ENCODE measurements at regions not wholly inside any gene's neighbourhood (a gene's known extent, or its start where the extent isn't known, plus 50 kb on each side); places are given as distances from the start of the nearest gene placed in this dataset.

DNA sequence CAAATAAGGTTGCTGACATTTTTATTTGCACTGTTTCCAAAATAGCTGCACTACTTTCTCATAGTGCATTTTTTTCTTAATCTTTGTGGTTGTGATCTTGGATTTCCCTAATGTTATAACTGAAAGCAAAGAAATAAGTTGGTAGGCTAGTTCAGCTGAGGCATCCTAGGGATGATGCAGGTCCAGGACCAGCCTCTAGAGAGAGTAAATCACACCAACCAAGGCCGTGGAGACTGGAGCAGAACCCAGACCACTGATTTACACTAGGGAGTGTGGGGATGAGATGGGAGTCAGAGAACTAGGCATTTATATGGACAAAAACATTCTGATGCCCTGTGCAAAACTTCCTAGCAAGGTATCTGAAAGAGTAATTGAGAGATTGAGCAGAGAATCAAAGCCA lies 104.5 kb downstream of the URB2 start:
- peaks cover 27% of the 10 kb centered on the region for H3K27me3 Mint-ChIP-seq
- no peak for DNase-seq
- H3K4me1 Mint-ChIP-seq: no peaks in the 10 kb centered on the region
- no peaks in the 10 kb centered on the region for H3K79me2 ChIP-seq (ENCODE audit: control insufficient read depth, insufficient read depth, low read length)
- WGBS (ENCODE audit: insufficient coverage): no CpG with 5 or more reads among the region's 1 CpG
- H3K4me2 ChIP-seq (replicated peaks; ENCODE audit: low read depth, low read length, poor library complexity, severe bottlenecking): no peak overlapping the region
- H3K9me3 Mint-ChIP-seq (ENCODE audit: insufficient read depth): no peaks in the 10 kb centered on the region
- ChIA-PET POLR2A (no interaction called here), CTCF (interaction anchor here (1.2 to 1.5 kb wide), 2 partner anchors 10 to 14 kb away, joined by 3 read pairs; no protein-coding TSS in a partner anchor)
- H3K36me3 ChIP-seq (replicated peaks in 1 of 2; ENCODE audit: control extremely low read depth in 1 of 2, control insufficient read depth in 1 of 2, extremely low read depth in 1 of 2, insufficient read depth in 2 of 2, low read length in 1 of 2): no peaks in the 10 kb centered on the region
- intact Hi-C loops (cut with micrococcal nuclease): no loop called here
- TF ChIP-seq EZH2 (IDR thresholded peaks at IDR 0.05; ENCODE audit: borderline replicate concordance, insufficient read depth, low read depth, low read length, poor library complexity, severe bottlenecking): no peak
- TF ChIP-seq, protein P1, sequence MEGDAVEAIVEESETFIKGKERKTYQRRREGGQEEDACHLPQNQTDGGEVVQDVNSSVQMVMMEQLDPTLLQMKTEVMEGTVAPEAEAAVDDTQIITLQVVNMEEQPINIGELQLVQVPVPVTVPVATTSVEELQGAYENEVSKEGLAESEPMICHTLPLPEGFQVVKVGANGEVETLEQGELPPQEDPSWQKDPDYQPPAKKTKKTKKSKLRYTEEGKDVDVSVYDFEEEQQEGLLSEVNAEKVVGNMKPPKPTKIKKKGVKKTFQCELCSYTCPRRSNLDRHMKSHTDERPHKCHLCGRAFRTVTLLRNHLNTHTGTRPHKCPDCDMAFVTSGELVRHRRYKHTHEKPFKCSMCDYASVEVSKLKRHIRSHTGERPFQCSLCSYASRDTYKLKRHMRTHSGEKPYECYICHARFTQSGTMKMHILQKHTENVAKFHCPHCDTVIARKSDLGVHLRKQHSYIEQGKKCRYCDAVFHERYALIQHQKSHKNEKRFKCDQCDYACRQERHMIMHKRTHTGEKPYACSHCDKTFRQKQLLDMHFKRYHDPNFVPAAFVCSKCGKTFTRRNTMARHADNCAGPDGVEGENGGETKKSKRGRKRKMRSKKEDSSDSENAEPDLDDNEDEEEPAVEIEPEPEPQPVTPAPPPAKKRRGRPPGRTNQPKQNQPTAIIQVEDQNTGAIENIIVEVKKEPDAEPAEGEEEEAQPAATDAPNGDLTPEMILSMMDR (IDR thresholded peaks at IDR 0.05): no peak
- no peaks in the 10 kb centered on the region for H3K27me3 ChIP-seq (replicated peaks in 1 of 4; ENCODE audit: control extremely low read depth in 1 of 4, control insufficient read depth in 3 of 4, insufficient read depth in 4 of 4, low read length in 3 of 4)
- H2AFZ ChIP-seq (ENCODE audit: insufficient read depth, low read depth, low read length, poor library complexity, severe bottlenecking): no peak overlapping the region
- no peaks in the 10 kb centered on the region for H4K20me1 ChIP-seq (ENCODE audit: control insufficient read depth, insufficient read depth, low read length, poor library complexity, severe bottlenecking)
- H3K4me1 ChIP-seq (ENCODE audit: control insufficient read depth in 2 of 2, insufficient read depth in 2 of 2, low read length in 2 of 2): no peaks in the 10 kb centered on the region
- H3K9me3 ChIP-seq (ENCODE audit: control extremely low read depth in 1 of 3, control insufficient read depth in 2 of 3, insufficient read depth in 1 of 3, low read length in 2 of 3): no peaks in the 10 kb centered on the region
- no peak overlapping the region for H3K27ac ChIP-seq (ENCODE audit: low read length in 2 of 2)
- no peak overlapping the region for H3K4me3 ChIP-seq (ENCODE audit: control extremely low read depth in 1 of 5, extremely low read depth in 1 of 5, insufficient read depth in 1 of 5, low read depth in 2 of 5, low read length in 4 of 5)
- no peak overlapping the region for H3K9ac ChIP-seq (ENCODE audit: low read length)
- H3K4me3 Mint-ChIP-seq: no peak overlapping the region
- H3K27ac Mint-ChIP-seq: no peak overlapping the region
- ATAC-seq (ENCODE audit: low read depth): no peak

DNA sequence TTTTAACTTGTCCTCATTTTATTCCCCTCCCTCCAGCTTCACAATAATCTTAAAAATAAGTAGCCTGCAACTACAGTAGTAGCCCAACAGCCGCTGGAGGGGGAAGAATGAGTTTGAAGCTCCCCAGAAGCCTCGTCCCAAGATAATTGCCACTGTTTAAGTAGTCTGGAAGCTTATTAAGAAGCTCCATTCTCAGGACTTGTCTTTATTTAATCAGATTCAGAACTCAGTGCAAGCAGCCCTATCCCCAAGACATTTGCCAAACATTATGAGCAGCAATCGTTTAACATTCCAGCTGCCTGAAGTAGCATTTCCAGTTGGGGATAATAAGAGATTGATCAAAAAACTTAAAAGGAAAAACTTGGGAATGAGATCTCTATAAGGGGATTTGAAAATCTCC lies 106.0 kb downstream of the URB2 start:
- no peak for TF ChIP-seq EZH2 (IDR thresholded peaks at IDR 0.05; ENCODE audit: borderline replicate concordance, insufficient read depth, low read depth, low read length, poor library complexity, severe bottlenecking)
- TF ChIP-seq, protein P1 (IDR thresholded peaks at IDR 0.05): no peak
- Histone ChIP-seq H3K36me3 (replicated peaks in 1 of 2; ENCODE audit: control extremely low read depth in 1 of 2, control insufficient read depth in 1 of 2, extremely low read depth in 1 of 2, insufficient read depth in 2 of 2, low read length in 1 of 2) (no peaks in the 10 kb centered on the region), H3K9ac (ENCODE audit: low read length) (no peak overlapping the region), H2AFZ (ENCODE audit: insufficient read depth, low read depth, low read length, poor library complexity, severe bottlenecking) (no peak overlapping the region), H4K20me1 (ENCODE audit: control insufficient read depth, insufficient read depth, low read length, poor library complexity, severe bottlenecking) (no peaks in the 10 kb centered on the region), H3K4me3 (ENCODE audit: control extremely low read depth in 1 of 5, extremely low read depth in 1 of 5, insufficient read depth in 1 of 5, low read depth in 2 of 5, low read length in 4 of 5) (no peak overlapping the region), H3K4me2 (replicated peaks; ENCODE audit: low read depth, low read length, poor library complexity, severe bottlenecking) (no peak overlapping the region), H3K4me1 (ENCODE audit: control insufficient read depth in 2 of 2, insufficient read depth in 2 of 2, low read length in 2 of 2) (no peaks in the 10 kb centered on the region), H3K9me3 (ENCODE audit: control extremely low read depth in 1 of 3, control insufficient read depth in 2 of 3, insufficient read depth in 1 of 3, low read length in 2 of 3) (peaks cover 1 to 12% (median 4%) of the 10 kb centered on the region in 3 donors), H3K79me2 (ENCODE audit: control insufficient read depth, insufficient read depth, low read length) (no peaks in the 10 kb centered on the region), H3K27ac (ENCODE audit: low read length in 2 of 2) (no peak overlapping the region), H3K27me3 (replicated peaks in 1 of 4; ENCODE audit: control extremely low read depth in 1 of 4, control insufficient read depth in 3 of 4, insufficient read depth in 4 of 4, low read length in 3 of 4) (no peaks in the 10 kb centered on the region)
- no peak overlapping the region for H3K27ac Mint-ChIP-seq
- DNase-seq (no peak), ATAC-seq (ENCODE audit: low read depth) (no peak)
- POLR2A ChIA-PET: interaction anchor here (0.6 kb wide), 1 partner anchor 559 kb away, joined by 10 read pairs; no protein-coding TSS in a partner anchor
- peaks cover 7% of the 10 kb centered on the region for H3K9me3 Mint-ChIP-seq (ENCODE audit: insufficient read depth)
- CTCF ChIA-PET: no interaction called here
- H3K4me1 Mint-ChIP-seq: no peaks in the 10 kb centered on the region
- H3K4me3 Mint-ChIP-seq: no peak overlapping the region
- no CpG with 5 or more reads among the region's 3 CpGs for WGBS (ENCODE audit: insufficient coverage)
- intact Hi-C loops (cut with micrococcal nuclease): no loop called here
- peaks cover 31% of the 10 kb centered on the region for H3K27me3 Mint-ChIP-seq

All from B cell (primary cell).